Activated naive CD4-positive, alpha-beta T cell treated with anti-CD3 and anti-CD28 coated beads, Interleukin-2, amount 10 ng/mL, durations not matched to agents 7 days and 5 days (primary cell): ENCODE measurements at regions not wholly inside any gene's neighbourhood (a gene's known extent, or its start where the extent isn't known, plus 50 kb on each side); places are given as distances from the start of the nearest gene placed in this dataset.

Experiments
- CTCF ChIA-PET: fragments of 350-600 bp; sonication (Branson Sonifier 250); formaldehyde crosslinking; loops from one replicate; lab custom pipeline; 2021; ENCODE audit warnings: antibody characterized with exemption; lab: Charles Lee
- DNase-seq: peaks from one replicate; pipeline ENCODE4 v3.0.0-alpha.2; 2020
- H3K27ac Mint-ChIP-seq: one replicate; pipeline ENCODE4 v1.8.0; 2021; ENCODE audit warnings: mild to moderate bottlenecking, moderate library complexity, mixed read lengths
- H3K27me3 Mint-ChIP-seq: one replicate; pipeline ENCODE4 v1.8.0; 2021; ENCODE audit warnings: mild to moderate bottlenecking, mixed read lengths
- H3K36me3 Mint-ChIP-seq: one replicate; pipeline ENCODE4 v1.8.0; 2021; ENCODE audit warnings: mixed read lengths
- H3K4me1 Mint-ChIP-seq: one replicate; pipeline ENCODE4 v1.8.0; 2021; ENCODE audit warnings: mixed read lengths
- H3K4me3 Mint-ChIP-seq: one replicate; pipeline ENCODE4 v1.8.0; 2021; ENCODE audit warnings: mild to moderate bottlenecking, moderate library complexity, mixed read lengths
- H3K9me3 Mint-ChIP-seq: one replicate; pipeline ENCODE4 v1.8.0; 2021; ENCODE audit warnings: mixed read lengths

DNA sequence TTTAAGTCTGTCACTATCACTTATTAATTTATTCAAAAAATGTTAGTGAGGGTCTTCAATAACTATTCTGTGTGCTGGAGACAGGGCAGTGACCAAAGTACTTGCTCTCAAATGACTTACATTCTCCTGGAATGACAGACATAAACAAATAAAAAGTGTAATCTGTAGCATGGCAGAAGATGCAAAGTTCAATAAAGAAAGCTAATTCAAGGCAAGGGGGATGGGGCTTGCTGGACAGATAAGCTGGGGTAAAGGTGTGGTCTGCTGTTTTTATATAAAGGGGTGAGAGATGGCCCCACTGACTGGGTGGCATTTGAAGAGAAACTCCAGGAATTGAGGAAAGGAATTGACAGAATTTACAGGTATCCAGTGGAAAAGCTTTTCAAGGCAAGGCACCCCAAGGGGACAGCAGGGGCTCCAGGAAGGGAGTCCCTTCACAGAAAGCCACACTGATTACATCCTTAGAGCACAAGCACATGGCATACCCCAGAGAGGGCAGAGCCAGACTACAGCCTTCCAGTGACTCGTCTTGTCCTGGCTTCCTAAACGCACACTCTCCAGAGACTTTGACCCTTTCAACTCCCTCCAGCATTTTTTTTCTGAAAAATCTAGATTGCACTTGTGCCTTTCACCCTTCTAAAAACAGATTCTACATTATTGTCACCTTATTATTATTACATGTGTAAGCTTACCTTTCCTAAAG, 123.7 kb upstream of the HS3ST3A1 start:
- Mint-ChIP-seq H3K27ac (no peak overlapping the region), H3K9me3 (no peaks in the 10 kb centered on the region), H3K4me1 (no peaks in the 10 kb centered on the region), H3K4me3 (no peak overlapping the region), H3K27me3 (no peaks in the 10 kb centered on the region), H3K36me3 (no peaks in the 10 kb centered on the region)
- no peak for DNase-seq
- CTCF ChIA-PET, result no interaction called here

DNA sequence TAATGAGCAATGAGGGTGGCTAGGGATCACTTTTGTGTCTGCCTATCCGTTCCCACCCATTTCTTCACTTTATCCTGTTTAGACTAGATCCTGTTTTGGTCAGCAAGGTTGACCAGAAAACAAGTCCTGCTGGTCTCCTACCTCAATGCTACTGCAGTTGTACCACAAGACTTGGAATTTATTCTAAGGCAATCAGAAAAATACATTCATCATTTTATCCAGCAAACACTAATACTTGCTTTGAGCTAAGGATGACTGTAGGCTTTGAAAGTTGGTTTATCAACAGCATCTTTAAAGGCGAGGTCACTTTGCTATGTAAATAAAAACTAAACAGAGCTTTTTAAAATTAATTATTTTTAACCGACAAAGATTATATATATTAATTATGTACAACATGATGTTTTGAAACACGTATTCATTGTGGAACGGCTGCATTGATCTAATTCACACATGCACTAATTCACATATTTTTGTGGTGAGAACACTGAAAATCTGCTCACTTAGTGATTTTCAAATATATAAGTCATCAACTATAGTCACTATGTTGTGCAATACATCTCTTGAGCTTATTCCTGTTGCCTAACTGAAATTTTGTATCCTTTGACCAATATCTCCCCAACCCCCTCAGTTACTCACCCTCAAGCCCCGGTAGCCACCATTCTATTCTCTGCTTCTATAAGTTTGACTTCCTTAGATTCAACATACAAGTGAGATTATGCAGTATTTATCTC, 125.9 kb upstream of the HS3ST3A1 start:
- Mint-ChIP-seq H3K9me3 (no peaks in the 10 kb centered on the region), H3K36me3 (no peaks in the 10 kb centered on the region), H3K4me3 (no peak overlapping the region), H3K4me1 (no peaks in the 10 kb centered on the region), H3K27me3 (no peaks in the 10 kb centered on the region), H3K27ac (no peak overlapping the region)
- CTCF ChIA-PET, result no interaction called here
- no peak for DNase-seq

DNA sequence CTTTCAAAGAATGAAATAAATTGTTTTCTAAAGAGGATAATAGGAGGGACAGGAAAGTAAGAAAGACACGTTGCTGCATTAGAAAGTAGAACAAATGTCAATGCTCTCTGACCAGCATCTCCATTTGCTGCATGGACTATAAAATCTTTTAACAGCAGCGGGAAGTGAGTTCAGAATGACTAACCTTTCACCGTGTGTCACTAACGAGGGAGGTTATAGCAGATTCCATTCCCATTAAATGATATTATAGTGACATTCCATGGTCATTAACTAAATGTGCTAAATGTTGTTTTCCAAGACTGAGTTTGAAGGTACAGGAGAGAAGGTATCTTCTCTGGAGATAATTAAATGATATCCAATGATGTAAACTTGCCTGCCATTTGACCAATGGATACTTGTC, 127.1 kb upstream of the HS3ST3A1 start:
- Mint-ChIP-seq H3K4me1 (no peaks in the 10 kb centered on the region), H3K27me3 (no peaks in the 10 kb centered on the region), H3K4me3 (no peak overlapping the region), H3K36me3 (no peaks in the 10 kb centered on the region), H3K27ac (no peak overlapping the region), H3K9me3 (no peaks in the 10 kb centered on the region)
- CTCF ChIA-PET, result no interaction called here
- no peak for DNase-seq

DNA sequence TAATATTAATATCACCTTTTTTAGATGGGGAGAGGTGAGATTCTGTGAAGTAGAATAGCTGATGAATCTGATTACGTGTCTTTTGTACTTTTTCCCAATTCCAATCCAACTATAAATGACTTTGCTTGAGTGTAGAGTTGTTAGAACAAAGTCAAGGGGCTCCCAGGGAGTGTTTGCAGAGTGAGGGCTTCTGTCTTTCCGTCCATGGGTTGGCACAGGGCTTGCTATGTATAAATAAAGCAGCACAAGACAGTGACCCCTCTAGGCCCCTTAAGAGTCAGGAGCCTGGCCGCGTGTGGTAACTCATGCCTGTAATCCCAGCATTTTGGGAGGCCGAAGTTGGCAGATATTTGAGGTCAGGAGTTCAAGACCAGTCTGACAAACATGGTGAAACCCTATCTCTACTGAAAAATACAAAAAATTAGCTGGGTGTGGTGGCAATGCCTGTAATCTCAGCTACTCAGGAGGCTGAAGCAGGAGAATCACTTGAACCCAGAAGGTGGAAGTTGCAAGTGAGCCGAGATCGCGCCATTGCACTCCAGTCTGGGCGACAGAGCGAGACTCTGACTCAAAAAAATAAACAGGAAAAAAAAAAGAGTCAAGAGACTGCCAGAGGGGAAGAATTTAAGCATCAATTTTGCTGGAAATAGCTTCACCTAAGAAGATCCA, 127.9 kb upstream of the HS3ST3A1 start:
- H3K4me3 Mint-ChIP-seq, result no peak overlapping the region
- H3K27ac Mint-ChIP-seq, result no peak overlapping the region
- DNase-seq, result no peak
- H3K36me3 Mint-ChIP-seq, result no peaks in the 10 kb centered on the region
- CTCF ChIA-PET, result no interaction called here
- H3K9me3 Mint-ChIP-seq, result no peaks in the 10 kb centered on the region
- H3K27me3 Mint-ChIP-seq, result no peaks in the 10 kb centered on the region
- no peaks in the 10 kb centered on the region for H3K4me1 Mint-ChIP-seq

DNA sequence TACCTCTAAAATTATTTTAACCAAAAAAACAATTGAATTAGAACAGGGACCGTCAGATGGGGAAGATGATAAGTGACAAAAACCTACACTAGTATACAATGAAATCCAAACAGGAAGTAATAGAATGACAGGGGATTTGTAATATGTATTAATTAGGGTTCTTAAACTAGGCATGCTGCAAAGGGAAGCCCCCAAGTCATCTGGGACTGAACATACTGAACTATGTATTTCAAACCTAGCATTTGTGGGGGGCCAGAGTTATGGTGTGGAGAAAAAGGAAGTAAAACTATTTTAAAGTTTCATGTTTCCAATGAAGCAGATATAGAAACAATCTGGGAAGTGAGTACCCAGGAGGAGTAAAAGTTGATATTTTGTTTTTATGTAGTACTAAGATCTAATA, 133.2 kb upstream of the HS3ST3A1 start:
- no peak for DNase-seq
- peaks cover 4% of the 10 kb centered on the region for H3K27me3 Mint-ChIP-seq
- CTCF ChIA-PET, result no interaction called here
- no peaks in the 10 kb centered on the region for H3K4me1 Mint-ChIP-seq
- no peaks in the 10 kb centered on the region for H3K9me3 Mint-ChIP-seq
- no peak overlapping the region for H3K27ac Mint-ChIP-seq
- no peak overlapping the region for H3K4me3 Mint-ChIP-seq
- no peaks in the 10 kb centered on the region for H3K36me3 Mint-ChIP-seq

DNA sequence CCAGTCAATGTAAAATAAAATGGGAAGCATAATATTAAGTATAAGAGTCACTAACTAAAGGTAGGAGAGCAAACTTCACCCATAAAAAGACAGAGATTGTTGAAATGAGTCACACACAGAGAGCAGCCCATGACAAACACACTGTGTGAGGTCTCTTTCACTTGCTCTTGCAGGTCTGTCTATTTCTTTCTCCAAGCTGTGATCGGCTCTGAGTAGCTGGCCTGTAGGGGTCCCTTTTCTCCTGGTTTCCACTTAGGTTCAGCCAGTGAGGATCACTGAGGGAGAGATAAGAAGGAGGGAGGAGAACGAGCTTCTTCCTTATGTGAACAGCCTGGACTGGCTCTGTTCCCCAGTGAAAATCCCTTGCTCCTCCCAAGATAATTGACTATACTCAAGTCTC, 133.7 kb upstream of the HS3ST3A1 start:
- CTCF ChIA-PET, result no interaction called here
- H3K27me3 Mint-ChIP-seq, result peaks cover 4% of the 10 kb centered on the region
- H3K36me3 Mint-ChIP-seq, result no peaks in the 10 kb centered on the region
- H3K4me1 Mint-ChIP-seq, result no peaks in the 10 kb centered on the region
- DNase-seq, result no peak
- no peaks in the 10 kb centered on the region for H3K9me3 Mint-ChIP-seq
- no peak overlapping the region for H3K4me3 Mint-ChIP-seq
- no peak overlapping the region for H3K27ac Mint-ChIP-seq

DNA sequence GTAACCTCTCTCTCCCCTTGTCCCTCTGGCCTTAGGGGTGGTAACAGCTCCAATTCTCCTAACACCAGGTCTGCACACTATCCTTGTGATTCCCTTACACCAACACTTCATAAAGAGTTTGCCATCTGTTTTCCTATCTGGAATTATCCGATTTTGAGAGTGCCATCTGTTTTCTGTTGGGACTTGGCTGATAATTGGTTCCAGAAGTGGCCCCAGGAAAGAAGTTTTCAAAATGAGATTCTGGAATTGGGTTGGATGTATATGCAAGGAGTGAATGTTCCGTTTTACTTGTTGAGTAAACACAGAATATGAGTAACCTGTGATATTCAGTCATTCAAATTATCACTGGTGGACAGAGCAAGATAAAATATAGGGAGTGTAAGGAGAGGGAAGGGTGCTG, 134.1 kb upstream of the HS3ST3A1 start:
- H3K27me3 Mint-ChIP-seq, result peaks cover 4% of the 10 kb centered on the region

DNA sequence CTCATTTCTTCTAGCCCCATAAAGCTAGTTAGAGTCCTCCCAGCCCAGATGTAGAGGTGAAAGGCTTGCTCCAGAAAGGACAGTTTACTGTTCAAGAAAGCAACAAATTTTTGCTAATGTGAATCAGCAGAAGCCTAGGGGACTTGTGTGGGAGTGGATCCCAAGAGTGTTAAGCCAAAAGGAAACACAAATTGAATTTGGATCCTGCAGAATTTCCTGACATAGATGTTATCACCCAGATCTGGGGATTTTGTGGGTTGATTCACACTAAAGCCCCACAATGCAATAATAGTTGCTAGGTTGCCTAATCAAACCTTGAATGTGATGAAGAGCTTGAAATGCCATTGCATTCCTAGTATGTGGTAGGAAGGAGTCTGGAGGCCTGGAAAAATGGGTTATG, 135.2 kb upstream of the HS3ST3A1 start:
- H3K4me1 Mint-ChIP-seq, result no peaks in the 10 kb centered on the region
- peaks cover 4% of the 10 kb centered on the region for H3K27me3 Mint-ChIP-seq
- CTCF ChIA-PET, result no interaction called here
- no peak for DNase-seq
- no peaks in the 10 kb centered on the region for H3K9me3 Mint-ChIP-seq
- no peak overlapping the region for H3K27ac Mint-ChIP-seq
- no peak overlapping the region for H3K4me3 Mint-ChIP-seq
- no peaks in the 10 kb centered on the region for H3K36me3 Mint-ChIP-seq

More for the DNA sequence above, 134.1 kb upstream of the HS3ST3A1 start:
- CTCF ChIA-PET, result no interaction called here
- H3K36me3 Mint-ChIP-seq, result no peaks in the 10 kb centered on the region
- H3K9me3 Mint-ChIP-seq, result no peaks in the 10 kb centered on the region
- no peak overlapping the region for H3K4me3 Mint-ChIP-seq
- DNase-seq, result no peak
- H3K4me1 Mint-ChIP-seq, result no peaks in the 10 kb centered on the region
- H3K27ac Mint-ChIP-seq, result no peak overlapping the region

DNA sequence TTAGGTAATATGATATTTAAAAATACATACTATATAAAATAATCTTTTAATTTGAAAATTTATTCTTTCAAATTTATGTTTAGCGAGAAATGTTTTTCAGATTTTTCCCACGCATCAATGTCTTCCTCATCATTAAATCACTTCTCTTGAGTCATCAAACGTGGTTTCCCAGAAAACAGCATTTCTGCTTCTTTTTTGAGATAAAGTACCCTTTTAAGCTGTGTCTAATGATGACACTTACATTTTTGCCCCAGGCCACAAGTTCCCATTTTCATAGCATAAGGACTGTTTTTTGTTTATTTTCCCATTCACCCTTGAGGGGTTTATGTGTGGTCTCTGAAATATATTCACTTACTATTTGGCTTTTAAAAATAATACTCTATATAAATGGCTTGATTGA, 139.0 kb upstream of the HS3ST3A1 start:
- peaks cover 7% of the 10 kb centered on the region for H3K27me3 Mint-ChIP-seq
- no peaks in the 10 kb centered on the region for H3K4me1 Mint-ChIP-seq
- H3K36me3 Mint-ChIP-seq, result no peaks in the 10 kb centered on the region
- CTCF ChIA-PET, result no interaction called here
- DNase-seq, result no peak
- H3K9me3 Mint-ChIP-seq, result no peaks in the 10 kb centered on the region
- H3K27ac Mint-ChIP-seq, result no peak overlapping the region
- H3K4me3 Mint-ChIP-seq, result no peak overlapping the region

DNA sequence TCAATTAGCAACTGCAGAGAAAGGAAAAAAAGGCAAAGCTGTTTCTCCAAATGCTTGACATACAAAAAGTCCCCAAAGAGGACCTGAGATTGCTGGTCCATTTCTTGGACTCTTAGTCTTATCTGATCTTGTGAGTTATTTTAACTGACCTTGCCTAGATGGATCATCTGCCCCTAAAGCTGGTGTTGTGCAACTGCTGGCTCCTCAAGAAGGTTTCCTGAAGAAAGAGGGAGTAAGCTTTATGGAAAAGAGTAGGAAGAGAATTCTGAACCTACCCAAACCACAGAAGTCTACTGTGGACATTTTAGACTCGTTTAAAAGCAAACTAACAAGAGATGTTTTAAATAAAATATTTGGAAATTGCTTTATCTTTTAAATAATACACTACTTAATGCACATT, 140.0 kb upstream of the HS3ST3A1 start:
- peaks cover 4% of the 10 kb centered on the region for H3K27me3 Mint-ChIP-seq

DNA sequence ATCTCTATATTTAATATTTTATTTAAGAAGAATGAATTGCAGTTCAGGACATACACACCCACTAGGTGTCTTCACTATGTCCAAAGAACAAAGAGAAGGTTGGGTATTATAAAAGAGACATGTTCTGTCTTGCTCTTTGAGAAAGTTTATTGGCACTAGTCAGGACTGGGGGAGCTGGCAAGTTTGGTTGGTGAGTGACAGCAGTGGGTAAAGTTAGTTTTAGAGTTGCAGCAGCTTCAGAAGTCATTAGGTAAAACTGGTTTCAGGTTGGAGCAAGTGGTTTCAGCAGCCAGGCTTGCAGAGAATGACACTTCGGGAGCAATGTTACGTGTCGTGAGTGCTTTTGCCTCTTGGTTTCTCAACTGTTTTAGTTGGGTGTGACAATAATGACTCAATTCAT, 142.2 kb upstream of the HS3ST3A1 start:
- no peaks in the 10 kb centered on the region for H3K4me1 Mint-ChIP-seq
- H3K27ac Mint-ChIP-seq, result no peak overlapping the region
- CTCF ChIA-PET, result no interaction called here
- no peaks in the 10 kb centered on the region for H3K36me3 Mint-ChIP-seq
- no peak overlapping the region for H3K4me3 Mint-ChIP-seq
- DNase-seq, result no peak
- H3K9me3 Mint-ChIP-seq, result no peaks in the 10 kb centered on the region
- H3K27me3 Mint-ChIP-seq, result peaks cover 4% of the 10 kb centered on the region

More for the DNA sequence above, 140.0 kb upstream of the HS3ST3A1 start:
- no peak for DNase-seq
- CTCF ChIA-PET, result interaction anchor here (0.6 kb wide), 1 partner anchor 64 kb away, joined by 3 read pairs; no protein-coding TSS in a partner anchor
- Mint-ChIP-seq H3K4me1 (no peaks in the 10 kb centered on the region), H3K9me3 (no peaks in the 10 kb centered on the region), H3K36me3 (no peaks in the 10 kb centered on the region), H3K27ac (no peak overlapping the region), H3K4me3 (no peak overlapping the region)

DNA sequence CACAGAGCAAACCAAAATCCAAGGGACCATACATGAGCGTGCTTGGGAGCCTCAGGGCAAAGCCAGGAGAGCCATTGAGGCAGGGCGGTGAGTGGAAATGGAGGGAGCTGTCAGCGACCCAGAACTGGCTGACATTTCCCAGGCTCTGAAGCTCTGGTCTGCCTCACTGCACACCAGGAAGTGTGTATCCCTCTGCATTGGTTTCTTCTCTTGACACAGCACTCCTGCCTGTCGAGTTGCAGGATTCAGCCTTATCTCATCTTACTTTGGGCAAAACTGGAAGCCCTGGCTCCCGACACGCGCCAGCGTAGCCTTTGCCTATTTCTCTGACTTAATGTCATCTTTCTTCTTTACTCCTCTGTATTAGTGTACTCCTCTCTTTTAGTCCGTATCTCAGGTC, 144.7 kb upstream of the HS3ST3A1 start:
- no peak overlapping the region for H3K27ac Mint-ChIP-seq
- no peak for DNase-seq
- H3K36me3 Mint-ChIP-seq, result no peaks in the 10 kb centered on the region
- no peak overlapping the region for H3K4me3 Mint-ChIP-seq
- H3K4me1 Mint-ChIP-seq, result no peaks in the 10 kb centered on the region
- no peaks in the 10 kb centered on the region for H3K9me3 Mint-ChIP-seq
- CTCF ChIA-PET, result no interaction called here
- H3K27me3 Mint-ChIP-seq, result peaks cover 11% of the 10 kb centered on the region

DNA sequence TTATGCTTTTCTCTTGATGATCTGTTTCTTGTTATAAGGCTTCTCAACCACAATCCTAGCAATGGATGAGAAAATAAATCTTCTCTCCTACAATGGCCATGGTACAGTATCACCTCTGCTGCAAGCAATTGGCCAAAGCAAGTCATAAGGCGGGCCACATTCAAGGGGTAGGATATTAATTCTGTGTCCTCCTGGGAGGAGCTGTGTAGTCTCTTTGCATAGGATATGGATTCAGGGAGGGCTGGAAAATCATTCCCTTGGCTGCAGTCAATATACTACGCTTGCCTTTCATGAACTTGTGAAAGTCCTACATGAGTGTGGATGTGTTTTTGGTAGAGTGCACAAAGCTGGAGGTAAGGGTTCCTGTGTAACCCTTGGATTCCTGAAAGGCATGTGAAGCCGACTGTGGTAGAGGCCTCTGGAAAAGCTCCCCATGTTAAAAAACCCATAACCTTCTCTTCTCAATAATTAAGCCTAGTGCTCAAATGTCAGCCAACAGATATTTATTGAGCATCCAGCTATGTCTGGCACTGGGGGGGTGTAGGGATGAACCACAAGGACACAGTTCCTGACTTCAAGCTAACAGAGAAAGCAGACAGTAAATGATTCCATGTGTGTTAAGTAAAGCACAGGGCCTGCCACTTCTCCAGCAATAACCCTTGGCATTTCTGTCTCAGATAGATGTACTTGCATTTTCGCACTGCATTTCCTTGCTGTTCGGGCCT, 147.6 kb upstream of the HS3ST3A1 start:
- Mint-ChIP-seq H3K4me1 (no peaks in the 10 kb centered on the region), H3K27ac (no peak overlapping the region), H3K36me3 (no peaks in the 10 kb centered on the region), H3K4me3 (no peak overlapping the region), H3K9me3 (no peaks in the 10 kb centered on the region), H3K27me3 (peaks cover 6% of the 10 kb centered on the region)
- CTCF ChIA-PET, result no interaction called here
- no peak for DNase-seq

DNA sequence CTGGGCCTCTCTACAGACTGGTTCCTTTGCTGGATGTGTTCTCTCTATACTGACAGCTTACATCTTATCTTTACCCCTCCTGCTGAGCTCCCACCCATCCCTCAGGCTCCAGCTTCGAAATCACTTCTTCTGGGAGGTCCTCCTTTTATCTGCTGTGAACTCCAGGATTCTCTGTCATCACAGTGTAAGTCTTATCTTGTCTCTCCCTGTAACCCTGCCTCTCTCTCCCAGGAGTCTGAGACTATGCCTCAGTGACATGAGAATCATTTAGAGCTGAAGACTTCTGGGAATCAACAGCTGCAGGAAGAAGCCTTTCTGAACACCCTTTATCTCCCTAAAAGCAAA, 148.1 kb upstream of the HS3ST3A1 start:
- Mint-ChIP-seq H3K27ac (no peak overlapping the region), H3K4me3 (no peak overlapping the region), H3K9me3 (no peaks in the 10 kb centered on the region), H3K36me3 (no peaks in the 10 kb centered on the region), H3K4me1 (no peaks in the 10 kb centered on the region), H3K27me3 (peaks cover 6% of the 10 kb centered on the region)
- DNase-seq, result no peak
- CTCF ChIA-PET, result no interaction called here
